ENCODE measurements at regions not wholly inside any gene's neighbourhood (a gene's known extent, or its start where the extent isn't known, plus 50 kb on each side); places are given as distances from the start of the nearest gene placed in this dataset.

DNA sequence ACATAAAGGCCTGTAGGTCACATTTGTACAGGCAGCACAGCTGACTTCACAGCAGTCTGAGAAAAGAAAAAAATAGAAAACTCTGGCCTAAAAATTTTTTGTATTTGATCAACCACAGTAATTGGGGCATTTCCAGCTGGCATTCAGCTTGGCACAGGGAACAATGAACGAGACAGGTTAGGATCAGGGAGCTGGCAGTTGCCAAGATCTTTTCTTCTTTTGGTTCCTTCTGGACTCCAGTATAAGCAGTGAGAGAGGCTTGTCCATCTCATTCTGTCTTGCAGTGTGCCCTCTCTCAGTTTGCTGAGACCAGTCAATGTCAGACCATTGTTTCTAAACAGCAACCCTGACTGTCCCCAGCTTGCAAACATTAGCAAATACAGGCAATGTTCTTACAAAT lies 601.1 kb downstream of the TLR4 start:
- TF ChIP-seq EZH2 (IDR thresholded peaks at IDR 0.05) (no peak), POLR2AphosphoS5 (IDR thresholded peaks at IDR 0.05; ENCODE audit: borderline replicate concordance, low read depth, low read length) (no peak)

Measured in SK-N-MC (cell line).